ELF-1 (cell line): ENCODE measurements at regions not wholly inside any gene's neighbourhood (a gene's known extent, or its start where the extent isn't known, plus 50 kb on each side); places are given as distances from the start of the nearest gene placed in this dataset.
"Not testable (repeated sequence)": the region's sequence is repeated elsewhere in the genome, so short reads cannot be mapped to it uniquely, and the experiment has no call there.

Experiments
- DNase-seq: peaks from one replicate; pipeline ENCODE4 v3.0.0-alpha.2; 2016; ENCODE audit warnings: low read depth, low spot score

GRCh38 chr16:61182391-61182790 lies 853.8 kb downstream of the CDH8 start:
- DNase-seq: no peak

GRCh38 chr16:61181982-61182381 lies 854.3 kb downstream of the CDH8 start:
- DNase-seq: no peak

- DNase-seq: no peak
Measured at GRCh38 chr16:61179561-61179960, 856.7 kb downstream of the CDH8 start.

- DNase-seq: no peak
Measured at GRCh38 chr16:61165797-61166196, 870.4 kb downstream of the CDH8 start.

GRCh38 chr16:61150351-61150750 lies 885.9 kb downstream of the CDH8 start:
- no peak for DNase-seq

GRCh38 chr16:61149709-61150108 lies 886.5 kb downstream of the CDH8 start:
- DNase-seq: peak; percentile 36

- peak; percentile 8 for DNase-seq
Measured at GRCh38 chr16:61148930-61149329, 887.3 kb downstream of the CDH8 start.

GRCh38 chr16:61146429-61146828 lies 889.8 kb downstream of the CDH8 start:
- DNase-seq: no peak

GRCh38 chr16:61131447-61131846 lies 904.8 kb downstream of the CDH8 start:
- DNase-seq: no peak

- DNase-seq: peak; percentile 52
Measured at GRCh38 chr16:61128545-61129323, 907.5 kb downstream of the CDH8 start.

- no peak for DNase-seq
Measured at GRCh38 chr16:61105544-61105943, 930.7 kb downstream of the CDH8 start.

- no peak for DNase-seq
Measured at GRCh38 chr16:61098505-61098904, 937.7 kb downstream of the CDH8 start.

GRCh38 chr16:61091300-61091699 lies 944.9 kb downstream of the CDH8 start:
- not testable (repeated sequence) for DNase-seq

- DNase-seq: no peak
Measured at GRCh38 chr16:61083711-61084110, 952.5 kb downstream of the CDH8 start.

- DNase-seq: no peak
Measured at GRCh38 chr16:61074324-61074723, 961.9 kb downstream of the CDH8 start.

GRCh38 chr16:61057635-61058034 lies 978.6 kb downstream of the CDH8 start:
- DNase-seq: no peak

GRCh38 chr16:61050547-61050946 lies 985.7 kb downstream of the CDH8 start:
- DNase-seq: no peak

- no peak for DNase-seq
Measured at GRCh38 chr16:61045931-61046330, 990.3 kb downstream of the CDH8 start.

- peak; percentile 1 for DNase-seq
Measured at GRCh38 chr16:61042737-61043136, 993.5 kb downstream of the CDH8 start.

- DNase-seq: no peak
Measured at GRCh38 chr16:61030616-61031015, 1005.6 kb downstream of the CDH8 start.

- no peak for DNase-seq
Measured at GRCh38 chr16:61024180-61024900, 1011.9 kb downstream of the CDH8 start.

GRCh38 chr16:61014869-61015268 lies 1021.4 kb downstream of the CDH8 start:
- peak; percentile 33 for DNase-seq

GRCh38 chr16:61007694-61008093 lies 1028.5 kb downstream of the CDH8 start:
- no peak for DNase-seq
